Trophoblast cell (in vitro differentiated cells and primary cell): ENCODE measurements at regions not wholly inside any gene's neighbourhood (a gene's known extent, or its start where the extent isn't known, plus 50 kb on each side); places are given as distances from the start of the nearest gene placed in this dataset.

Source experiments
- DNase-seq, 2 donors: peaks; one replicate each; pipeline ENCODE4 v3.0.0-alpha.2; 2016
- H2AFZ ChIP-seq: 2 replicates; pipeline ENCODE4 v1.6.1; 2013; ENCODE audit warnings: low read length, moderate library complexity, mild to moderate bottlenecking; ENCODE audit not compliant: insufficient read depth, poor library complexity
- H2AK5ac ChIP-seq: 2 replicates; pipeline ENCODE4 v1.6.1; 2013; ENCODE audit warnings: mild to moderate bottlenecking, low read length
- H2BK120ac ChIP-seq: 2 replicates; pipeline ENCODE4 v1.6.1; 2013; ENCODE audit warnings: low read length, mild to moderate bottlenecking, moderate library complexity; ENCODE audit not compliant: insufficient read depth, poor library complexity
- H2BK12ac ChIP-seq: 2 replicates; pipeline ENCODE4 v1.6.1; 2013; ENCODE audit warnings: mild to moderate bottlenecking, low read length, moderate library complexity
- H2BK5ac ChIP-seq: 2 replicates; pipeline ENCODE4 v1.6.1; 2013; ENCODE audit warnings: low read length, low read depth, moderate library complexity, mild to moderate bottlenecking; ENCODE audit not compliant: poor library complexity
- H3K14ac ChIP-seq: 2 replicates; pipeline ENCODE4 v1.6.1; 2013; ENCODE audit warnings: mild to moderate bottlenecking, low read length
- H3K18ac ChIP-seq: 2 replicates; pipeline ENCODE4 v1.6.1; 2013; ENCODE audit warnings: mild to moderate bottlenecking, low read length
- H3K23ac ChIP-seq: 2 replicates; pipeline ENCODE4 v1.6.1; 2013; ENCODE audit warnings: low read length
- H3K27ac ChIP-seq: 2 replicates; pipeline ENCODE4 v1.5.1; 2013; ENCODE audit warnings: low read depth, mild to moderate bottlenecking, inconsistent platforms, low read length, moderate library complexity
- H3K27me3 ChIP-seq: 2 replicates; pipeline ENCODE4 v1.6.1; 2013; ENCODE audit warnings: inconsistent platforms, mild to moderate bottlenecking, low read length, moderate library complexity; ENCODE audit not compliant: insufficient read depth
- H3K36me3 ChIP-seq, 2 experiments: 1 replicate in 1 of 2; 2 replicates in 1 of 2; pipeline ENCODE4 v1.6.1; 2013; ENCODE audit warnings: low read length in 2 of 2, mild to moderate bottlenecking in 2 of 2, moderate library complexity in 1 of 2; ENCODE audit not compliant: insufficient read depth in 2 of 2, control insufficient read depth in 1 of 2
- H3K4ac ChIP-seq: 2 replicates; pipeline ENCODE4 v1.6.1; 2013; ENCODE audit warnings: low read depth, mild to moderate bottlenecking, low read length, moderate library complexity
- H3K4me1 ChIP-seq, 2 experiments: 1 replicate in 1 of 2; 2 replicates in 1 of 2; pipeline ENCODE4 v1.6.1; 2013; ENCODE audit warnings: low read length in 2 of 2, mild to moderate bottlenecking in 2 of 2, moderate library complexity in 1 of 2; ENCODE audit not compliant: insufficient read depth in 2 of 2, control insufficient read depth in 1 of 2
- H3K4me2 ChIP-seq: 2 replicates; pipeline ENCODE4 v1.6.1; 2013; ENCODE audit warnings: inconsistent platforms, mild to moderate bottlenecking, low read length, moderate library complexity
- H3K4me3 ChIP-seq: 2 replicates; pipeline ENCODE4 v1.5.1; 2013; ENCODE audit warnings: mild to moderate bottlenecking, low read depth, low read length, inconsistent platforms
- H3K79me1 ChIP-seq: one replicate; pipeline ENCODE4 v1.6.1; 2013; ENCODE audit warnings: low read length
- H3K79me2 ChIP-seq: 2 replicates; pipeline ENCODE4 v1.6.1; 2013; ENCODE audit warnings: low read length, mild to moderate bottlenecking; ENCODE audit not compliant: control insufficient read depth, insufficient read depth, poor library complexity
- H3K9ac ChIP-seq: 2 replicates; pipeline ENCODE4 v1.6.1; 2013; ENCODE audit warnings: mild to moderate bottlenecking, low read length
- H3K9me3 ChIP-seq: 2 replicates; pipeline ENCODE4 v1.6.1; 2013; ENCODE audit warnings: low read depth, mild to moderate bottlenecking, control low read depth, inconsistent platforms, low read length; ENCODE audit not compliant: insufficient read depth
- H4K12ac ChIP-seq: 2 replicates; pipeline ENCODE4 v1.6.1; 2013; ENCODE audit warnings: low read depth, mild to moderate bottlenecking, low read length, moderate library complexity
- H4K8ac ChIP-seq: 2 replicates; pipeline ENCODE4 v1.6.1; 2013; ENCODE audit warnings: low read depth, mild to moderate bottlenecking, low read length, moderate library complexity
- H4K91ac ChIP-seq: one replicate; pipeline ENCODE4 v1.6.1; 2013; ENCODE audit warnings: low read depth, mild to moderate bottlenecking, low read length, moderate library complexity
- WGBS: extraction: QIAGEN DNeasy Blood & Tissue Kit; methylation state at CpG from one replicate; pipeline ENCODE4 v1.1.7; 2013; ENCODE audit warnings: missing lambda C conversion rate; ENCODE audit not compliant: insufficient read length, insufficient coverage; ENCODE audit errors: extremely low coverage; 5-methylcytosine and 5-hydroxymethylcytosine counted together

DNA sequence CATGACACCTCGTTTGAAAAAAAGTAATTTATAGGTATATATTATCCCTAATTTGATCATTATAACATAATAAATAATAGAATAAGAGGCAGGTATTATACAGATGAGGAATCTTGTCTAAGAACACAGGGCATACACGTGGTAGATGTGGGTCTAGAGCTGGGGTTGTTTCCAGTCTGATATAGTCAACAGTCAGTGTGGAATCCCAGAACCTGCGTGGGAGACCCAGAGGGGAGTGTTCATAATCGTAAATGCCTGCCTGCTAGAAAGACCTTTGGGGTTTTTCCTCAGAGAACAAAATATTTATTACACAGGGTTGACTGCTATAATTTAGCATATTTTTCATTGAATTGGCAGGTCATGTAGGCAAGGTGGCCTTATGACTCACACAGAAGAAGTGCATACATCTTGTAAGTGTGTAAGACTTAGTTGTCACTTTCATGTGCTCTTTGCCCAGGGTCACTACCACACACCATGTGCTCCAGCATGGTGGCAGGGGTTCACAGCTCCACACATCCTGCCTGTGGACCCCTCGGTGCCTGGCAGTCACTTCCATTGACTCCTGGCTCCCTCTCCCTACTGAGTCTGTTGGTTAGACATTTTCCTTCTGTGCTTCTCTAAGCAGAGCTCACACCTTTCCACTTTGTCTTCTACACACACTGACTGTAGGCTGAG, 94.9 kb upstream of the IKZF1 start:
- Histone ChIP-seq H3K14ac (no peak overlapping the region), H2AFZ (no peak overlapping the region), H3K4me1 (peaks cover 0 to 2% of the 10 kb centered on the region in 2 experiments), H3K23ac (no peak overlapping the region), H3K79me1 (no peaks in the 10 kb centered on the region), H3K36me3 (no peaks in the 10 kb centered on the region), H3K9me3 (peaks cover 5% of the 10 kb centered on the region), H3K9ac (no peak overlapping the region), H3K27ac (no peak overlapping the region), H3K18ac (no peak overlapping the region), H4K8ac (no peak overlapping the region), H4K91ac (no peak overlapping the region), H2BK12ac (no peak overlapping the region), H2BK120ac (no peak overlapping the region), H3K4me3 (no peak overlapping the region), H3K27me3 (no peaks in the 10 kb centered on the region), H2AK5ac (no peak overlapping the region), H4K12ac (no peak overlapping the region), H3K4me2 (no peak overlapping the region), H3K4ac (no peak overlapping the region), H2BK5ac (no peak overlapping the region), H3K79me2 (no peaks in the 10 kb centered on the region)
- WGBS, result no CpG with 5 or more reads among the region's 5 CpGs
- DNase-seq, result peak in 1 of 2 donors; percentile 19

DNA sequence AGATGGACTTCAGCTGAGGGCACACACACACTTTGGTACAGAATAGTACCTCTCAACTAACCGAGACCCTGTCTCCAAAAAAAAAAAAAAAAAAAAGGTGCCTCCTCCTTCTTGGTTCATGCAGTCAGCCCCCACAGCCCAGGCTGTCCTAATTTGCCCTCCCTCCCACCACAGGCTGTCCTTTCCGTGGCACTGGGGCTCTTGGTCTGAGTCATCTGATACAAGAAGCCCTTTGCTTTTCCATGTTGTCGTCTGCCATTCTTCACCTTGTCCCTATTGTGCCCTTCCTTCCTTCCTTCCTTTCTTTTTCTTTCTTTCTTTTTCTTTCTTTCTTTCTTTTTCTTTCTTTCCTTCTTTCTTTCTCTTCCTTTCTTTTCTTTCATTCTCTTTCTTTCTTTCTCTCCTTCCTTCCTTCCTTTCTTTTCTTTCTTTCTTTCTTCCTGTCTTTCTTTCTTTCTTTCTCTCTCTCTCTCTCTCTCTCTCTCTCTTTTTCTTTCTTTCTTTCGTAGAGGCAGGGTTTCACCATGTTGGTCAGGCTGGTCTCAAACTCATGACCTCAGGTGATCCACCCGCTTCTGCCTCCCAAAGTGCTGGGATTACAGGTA, 96.0 kb upstream of the IKZF1 start:
- Histone ChIP-seq H3K4me1 (peaks cover 0 to 2% of the 10 kb centered on the region in 2 experiments), H3K9ac (no peak overlapping the region), H4K8ac (no peak overlapping the region), H3K79me1 (no peaks in the 10 kb centered on the region), H3K9me3 (peaks cover 5% of the 10 kb centered on the region), H2BK120ac (no peak overlapping the region), H3K4me3 (no peak overlapping the region), H3K4me2 (no peak overlapping the region), H3K79me2 (no peaks in the 10 kb centered on the region), H2BK5ac (no peak overlapping the region), H3K27me3 (no peaks in the 10 kb centered on the region), H4K91ac (no peak overlapping the region), H4K12ac (no peak overlapping the region), H2AFZ (no peak overlapping the region), H2AK5ac (no peak overlapping the region), H3K4ac (no peak overlapping the region), H3K27ac (no peak overlapping the region), H3K14ac (no peak overlapping the region), H3K23ac (no peak overlapping the region), H3K36me3 (no peaks in the 10 kb centered on the region), H2BK12ac (no peak overlapping the region), H3K18ac (no peak overlapping the region)
- WGBS, result no CpG with 5 or more reads among the region's 5 CpGs
- no peak for DNase-seq

DNA sequence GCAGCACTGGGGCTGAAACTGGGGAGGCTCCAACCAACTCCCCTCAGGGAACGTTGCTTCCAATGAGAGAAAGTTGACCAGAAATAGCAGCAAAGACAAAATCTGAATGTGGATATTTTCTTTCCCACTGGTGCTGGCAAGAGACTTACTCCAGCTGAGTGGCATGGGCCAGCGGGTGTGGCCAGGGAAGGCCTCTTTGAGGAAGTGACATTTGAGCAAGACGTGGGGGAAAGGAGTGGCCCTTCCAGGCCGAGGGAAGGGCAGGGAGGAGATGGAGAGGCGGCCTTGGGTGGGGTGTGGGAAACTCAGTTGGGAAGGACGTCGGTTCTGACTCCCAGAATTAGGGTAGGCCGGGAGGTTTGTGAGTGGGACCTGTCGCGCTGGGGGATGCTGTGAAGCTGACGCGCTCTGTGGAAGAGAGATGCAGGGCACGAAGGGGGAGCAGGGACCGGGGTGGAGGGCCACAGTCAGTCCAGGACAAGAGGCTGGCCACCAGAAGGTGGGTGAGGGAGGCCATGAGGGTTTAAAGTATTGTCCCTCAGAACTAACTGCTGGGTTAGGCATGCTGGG, 96.7 kb upstream of the IKZF1 start:
- no peak overlapping the region for H3K4ac ChIP-seq
- no peaks in the 10 kb centered on the region for H3K79me1 ChIP-seq
- no peak overlapping the region for H4K91ac ChIP-seq
- H2BK12ac ChIP-seq, result no peak overlapping the region
- DNase-seq, result no peak
- no peak overlapping the region for H4K12ac ChIP-seq
- no peak overlapping the region for H3K14ac ChIP-seq
- no peak overlapping the region for H4K8ac ChIP-seq
- no peak overlapping the region for H2AFZ ChIP-seq
- no peaks in the 10 kb centered on the region for H3K36me3 ChIP-seq
- H3K23ac ChIP-seq, result no peak overlapping the region
- H3K4me1 ChIP-seq, result peaks cover 0 to 2% of the 10 kb centered on the region in 2 experiments
- no peak overlapping the region for H3K27ac ChIP-seq
- H3K27me3 ChIP-seq, result no peaks in the 10 kb centered on the region
- no peak overlapping the region for H2BK5ac ChIP-seq
- no peaks in the 10 kb centered on the region for H3K79me2 ChIP-seq
- no peak overlapping the region for H3K4me3 ChIP-seq
- no peak overlapping the region for H3K18ac ChIP-seq
- H2AK5ac ChIP-seq, result no peak overlapping the region
- no peak overlapping the region for H3K9ac ChIP-seq
- H3K9me3 ChIP-seq, result peaks cover 5% of the 10 kb centered on the region
- H2BK120ac ChIP-seq, result no peak overlapping the region
- H3K4me2 ChIP-seq, result no peak overlapping the region
- no CpG with 5 or more reads among the region's 14 CpGs for WGBS

DNA sequence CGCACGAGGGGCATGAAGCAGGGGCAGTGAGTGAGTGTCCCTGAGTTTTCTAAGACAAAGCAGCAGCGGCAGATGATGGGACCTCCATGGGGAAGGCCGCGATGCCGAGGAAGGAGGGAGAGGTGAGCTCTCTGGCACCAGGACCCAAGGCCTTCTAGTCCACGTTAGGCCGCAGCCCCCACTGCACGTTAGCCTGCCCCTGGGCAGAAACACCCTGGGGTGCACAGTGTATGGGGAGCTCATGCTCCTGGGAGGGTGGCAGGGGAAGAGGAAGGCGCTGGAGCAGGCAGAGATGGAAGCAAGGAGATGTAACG, 97.3 kb upstream of the IKZF1 start:
- H3K27me3 ChIP-seq, result no peaks in the 10 kb centered on the region
- no peak overlapping the region for H3K4me3 ChIP-seq
- no CpG with 5 or more reads among the region's 11 CpGs for WGBS
- no peak overlapping the region for H4K8ac ChIP-seq
- H3K23ac ChIP-seq, result no peak overlapping the region
- H2BK5ac ChIP-seq, result no peak overlapping the region
- no peak overlapping the region for H2AK5ac ChIP-seq
- H3K18ac ChIP-seq, result no peak overlapping the region
- DNase-seq, result no peak
- no peak overlapping the region for H2BK120ac ChIP-seq
- H3K4me1 ChIP-seq, result peaks cover 0 to 6% of the 10 kb centered on the region in 2 experiments
- no peaks in the 10 kb centered on the region for H3K36me3 ChIP-seq
- H4K12ac ChIP-seq, result no peak overlapping the region
- no peaks in the 10 kb centered on the region for H3K79me1 ChIP-seq
- H3K9me3 ChIP-seq, result peaks cover 5% of the 10 kb centered on the region
- no peak overlapping the region for H3K4ac ChIP-seq
- H3K79me2 ChIP-seq, result no peaks in the 10 kb centered on the region
- no peak overlapping the region for H3K4me2 ChIP-seq
- H3K27ac ChIP-seq, result no peak overlapping the region
- no peak overlapping the region for H3K14ac ChIP-seq
- no peak overlapping the region for H2BK12ac ChIP-seq
- no peak overlapping the region for H2AFZ ChIP-seq
- H3K9ac ChIP-seq, result no peak overlapping the region
- H4K91ac ChIP-seq, result no peak overlapping the region
